Activated CD4-positive, alpha-beta memory T cell treated with anti-CD3 and anti-CD28 coated beads for 36 hours (primary cell): ENCODE measurements at regions not wholly inside any gene's neighbourhood (a gene's known extent, or its start where the extent isn't known, plus 50 kb on each side); places are given as distances from the start of the nearest gene placed in this dataset.
"Not testable (repeated sequence)": the region's sequence is repeated elsewhere in the genome, so short reads cannot be mapped to it uniquely, and the experiment has no call there.

ENCODE experiments used
- CTCF ChIA-PET: fragments of 350-600 bp; sonication (Branson Sonifier 250); formaldehyde crosslinking; loops from one replicate; lab custom pipeline; 2021; ENCODE audit warnings: antibody characterized with exemption, inconsistent platforms; lab: Charles Lee
- POLR2A ChIA-PET: fragments of 350-600 bp; sonication (Branson Sonifier 250); formaldehyde crosslinking; loops from one replicate; lab custom pipeline; 2021; ENCODE audit warnings: antibody characterized with exemption; lab: Charles Lee
- DNase-seq: peaks from one replicate; pipeline ENCODE4 v3.0.0-alpha.2; 2020
- H3K27ac Mint-ChIP-seq: one replicate; pipeline ENCODE4 v1.8.0; 2021; ENCODE audit warnings: mixed read lengths
- H3K27me3 Mint-ChIP-seq: one replicate; pipeline ENCODE4 v1.8.0; 2021; ENCODE audit warnings: mixed read lengths
- H3K36me3 Mint-ChIP-seq: one replicate; pipeline ENCODE4 v1.8.0; 2021; ENCODE audit warnings: mixed read lengths
- H3K4me1 Mint-ChIP-seq: one replicate; pipeline ENCODE4 v1.8.0; 2021; ENCODE audit warnings: low read depth, mixed read lengths
- H3K4me3 Mint-ChIP-seq: one replicate; pipeline ENCODE4 v1.8.0; 2021; ENCODE audit warnings: mild to moderate bottlenecking, mixed read lengths
- H3K9me3 Mint-ChIP-seq: one replicate; pipeline ENCODE4 v1.8.0; 2021; ENCODE audit warnings: mixed read lengths
- intact Hi-C: fragments of 100-400 bp; cut with micrococcal nuclease; formaldehyde crosslinking; loops from one replicate; pipeline ENCODE4 v1.15.1; 2023

DNA sequence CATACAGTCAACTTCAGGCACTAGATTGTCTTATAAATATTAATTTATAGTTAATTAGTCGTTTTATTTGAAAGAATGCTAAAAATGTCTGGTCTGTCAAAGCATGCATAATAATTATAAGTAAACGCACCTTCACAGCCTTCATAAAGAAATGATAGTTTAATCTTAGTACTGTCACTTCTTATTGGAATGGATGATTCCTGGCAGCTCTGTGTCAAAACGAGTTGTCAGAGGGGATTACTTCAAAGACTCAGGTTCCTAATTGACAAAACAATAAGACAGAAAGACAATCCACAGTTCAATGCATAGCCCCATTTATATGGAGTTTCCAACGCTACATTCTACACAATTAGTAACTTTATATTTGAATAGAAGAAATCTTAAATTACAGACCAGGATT is 461.3 kb upstream of the TECRL start:
- no peak for DNase-seq
- Mint-ChIP-seq H3K36me3 (no peaks in the 10 kb centered on the region), H3K27me3 (no peaks in the 10 kb centered on the region), H3K4me3 (no peak overlapping the region), H3K27ac (no peak overlapping the region), H3K9me3 (peaks cover 14% of the 10 kb centered on the region), H3K4me1 (no peaks in the 10 kb centered on the region)
- ChIA-PET POLR2A (no interaction called here), CTCF (no interaction called here)
- intact Hi-C loops, result no loop called here

DNA sequence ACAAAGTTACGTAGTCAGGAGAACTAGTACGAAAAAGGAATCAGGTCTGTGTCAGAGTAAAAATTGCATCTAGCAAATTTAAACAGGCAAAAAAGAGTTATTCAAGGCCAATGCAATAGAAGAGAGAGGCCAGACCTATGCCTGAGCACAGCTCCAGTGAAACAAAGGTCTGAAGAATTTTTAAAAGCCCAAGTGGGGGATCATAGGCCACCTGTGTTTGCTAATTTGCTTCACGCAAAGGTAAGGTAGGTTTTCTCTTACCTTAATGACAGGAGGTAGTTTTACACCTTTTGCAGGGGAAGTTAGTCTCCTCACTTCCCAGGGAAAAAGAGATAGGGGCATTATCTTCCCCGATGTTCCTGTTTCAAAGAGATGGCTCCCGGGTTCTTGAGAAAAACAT is 448.6 kb upstream of the TECRL start:
- intact Hi-C loops, result no loop called here
- Mint-ChIP-seq H3K9me3 (peaks cover 4% of the 10 kb centered on the region), H3K4me1 (no peaks in the 10 kb centered on the region), H3K27ac (no peak overlapping the region), H3K4me3 (no peak overlapping the region), H3K27me3 (no peaks in the 10 kb centered on the region), H3K36me3 (no peaks in the 10 kb centered on the region)
- POLR2A ChIA-PET, result no interaction called here
- no peak for DNase-seq
- CTCF ChIA-PET, result no interaction called here

DNA sequence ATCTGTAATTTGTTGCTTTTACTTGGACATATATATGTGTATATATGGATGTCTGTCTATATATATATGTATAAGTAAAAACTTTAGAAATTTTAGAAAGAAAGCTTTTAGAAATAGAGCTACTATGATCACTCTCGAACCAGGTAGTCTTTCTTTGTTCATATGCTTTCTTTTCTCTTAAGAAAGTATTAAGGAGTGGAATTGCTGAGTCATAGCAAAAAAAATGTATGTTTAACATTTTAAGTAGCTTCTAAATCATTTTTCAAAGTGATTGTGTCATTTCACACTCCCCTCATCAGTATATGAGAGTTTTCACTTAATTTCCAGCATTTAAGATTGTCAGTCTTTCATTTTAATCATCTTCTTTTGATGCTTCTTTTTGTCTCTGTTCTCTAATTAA is 447.9 kb upstream of the TECRL start:
- Mint-ChIP-seq H3K4me3 (no peak overlapping the region), H3K4me1 (no peaks in the 10 kb centered on the region), H3K27ac (no peak overlapping the region), H3K9me3 (peaks cover 9% of the 10 kb centered on the region), H3K27me3 (no peaks in the 10 kb centered on the region), H3K36me3 (no peaks in the 10 kb centered on the region)
- no peak for DNase-seq
- intact Hi-C loops, result no loop called here
- ChIA-PET POLR2A (no interaction called here), CTCF (no interaction called here)

DNA sequence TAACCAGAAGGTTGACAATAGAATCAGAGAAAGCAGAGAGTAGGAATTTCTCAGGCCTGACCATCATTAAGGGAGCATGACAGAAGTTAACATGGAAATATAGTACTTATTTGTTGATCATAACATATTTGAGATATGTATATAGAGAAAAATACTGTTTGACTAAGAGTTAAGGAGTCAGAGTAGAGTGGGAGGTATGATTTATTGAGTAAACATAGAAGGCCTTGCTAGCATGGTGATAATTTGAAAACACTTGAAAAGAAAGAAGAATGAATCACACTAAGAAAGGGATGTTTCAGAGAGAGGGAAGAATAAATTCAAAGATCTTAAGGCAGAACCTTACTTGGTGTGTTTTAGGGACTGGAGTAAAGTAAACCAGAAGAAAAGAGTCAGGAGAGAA is 437.2 kb upstream of the TECRL start:
- intact Hi-C loops, result no loop called here
- CTCF ChIA-PET, result no interaction called here
- POLR2A ChIA-PET, result no interaction called here
- Mint-ChIP-seq H3K4me3 (no peak overlapping the region), H3K27me3 (no peaks in the 10 kb centered on the region), H3K27ac (no peak overlapping the region), H3K36me3 (no peaks in the 10 kb centered on the region), H3K4me1 (no peaks in the 10 kb centered on the region), H3K9me3 (peaks cover 7% of the 10 kb centered on the region)
- DNase-seq, result no peak

DNA sequence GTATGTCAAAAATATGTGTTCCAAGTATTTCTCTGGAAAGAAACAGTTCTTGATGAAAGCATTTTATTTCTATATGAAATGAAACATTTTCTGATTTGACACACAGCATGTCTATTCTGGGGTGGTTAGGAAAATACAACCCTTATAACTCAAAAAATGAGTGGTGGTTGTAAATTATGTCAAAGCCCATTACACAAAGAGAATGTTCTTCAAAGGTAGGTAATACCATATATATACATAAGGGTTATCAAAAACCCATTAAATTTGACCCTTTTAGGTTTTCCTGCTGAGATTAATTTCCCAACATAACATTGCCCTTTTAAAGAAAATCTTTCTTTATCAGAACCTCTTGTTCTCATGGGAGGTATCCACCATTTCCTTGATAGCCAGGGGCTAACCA is 420.5 kb upstream of the TECRL start:
- intact Hi-C loops, result no loop called here
- H3K4me1 Mint-ChIP-seq, result no peaks in the 10 kb centered on the region
- no peak overlapping the region for H3K27ac Mint-ChIP-seq
- no peak for DNase-seq
- no peak overlapping the region for H3K4me3 Mint-ChIP-seq
- H3K27me3 Mint-ChIP-seq, result no peaks in the 10 kb centered on the region
- CTCF ChIA-PET, result no interaction called here
- H3K9me3 Mint-ChIP-seq, result peaks cover 12% of the 10 kb centered on the region
- POLR2A ChIA-PET, result no interaction called here
- H3K36me3 Mint-ChIP-seq, result no peaks in the 10 kb centered on the region

DNA sequence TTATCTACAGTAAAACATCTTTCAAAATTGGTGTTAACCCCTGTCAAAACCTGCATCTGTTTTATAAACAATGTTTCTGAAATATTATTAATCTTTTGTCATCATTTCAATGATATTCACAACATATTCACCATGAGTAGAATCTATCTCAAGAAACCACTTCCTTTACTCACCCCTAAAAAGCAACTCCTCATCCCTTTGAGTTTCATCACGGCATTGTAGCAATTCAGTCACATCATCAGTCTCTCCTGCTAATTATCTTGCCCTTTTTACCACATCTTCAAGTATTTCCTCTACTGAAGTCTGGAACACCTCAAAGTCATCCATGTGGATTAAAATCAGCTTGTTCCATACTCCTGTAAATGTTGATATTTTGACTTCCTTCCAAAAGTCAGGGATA is 415.3 kb upstream of the TECRL start:
- H3K36me3 Mint-ChIP-seq, result no peaks in the 10 kb centered on the region
- no peak for DNase-seq
- H3K9me3 Mint-ChIP-seq, result peaks cover 11% of the 10 kb centered on the region
- intact Hi-C loops, result no loop called here
- no peak overlapping the region for H3K4me3 Mint-ChIP-seq
- no peaks in the 10 kb centered on the region for H3K4me1 Mint-ChIP-seq
- ChIA-PET POLR2A (no interaction called here), CTCF (no interaction called here)
- H3K27me3 Mint-ChIP-seq, result no peaks in the 10 kb centered on the region
- H3K27ac Mint-ChIP-seq, result no peak overlapping the region

DNA sequence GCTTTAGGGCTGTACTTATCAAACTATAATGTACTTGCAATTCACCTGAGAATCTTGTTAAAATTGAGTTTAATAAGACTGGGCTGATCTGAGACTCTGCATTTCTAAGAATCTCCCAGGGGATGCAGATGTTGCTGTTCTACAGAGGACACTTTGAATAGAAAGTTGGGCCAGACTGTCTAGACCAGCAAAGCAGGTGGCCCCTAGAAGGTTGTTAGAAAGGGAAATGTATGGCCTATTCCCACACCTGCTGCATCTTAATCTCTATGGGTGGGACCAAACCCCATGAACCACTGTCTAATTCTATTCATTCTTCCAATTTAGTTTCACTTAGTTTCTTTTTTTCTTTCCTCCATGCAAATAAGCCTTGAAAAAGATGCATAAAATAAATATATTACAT is 413.2 kb upstream of the TECRL start:
- Mint-ChIP-seq H3K27me3 (no peaks in the 10 kb centered on the region), H3K4me1 (no peaks in the 10 kb centered on the region), H3K4me3 (no peak overlapping the region), H3K27ac (no peak overlapping the region), H3K9me3 (peaks cover 11% of the 10 kb centered on the region), H3K36me3 (no peaks in the 10 kb centered on the region)
- ChIA-PET CTCF (no interaction called here), POLR2A (no interaction called here)
- no peak for DNase-seq
- intact Hi-C loops, result no loop called here

DNA sequence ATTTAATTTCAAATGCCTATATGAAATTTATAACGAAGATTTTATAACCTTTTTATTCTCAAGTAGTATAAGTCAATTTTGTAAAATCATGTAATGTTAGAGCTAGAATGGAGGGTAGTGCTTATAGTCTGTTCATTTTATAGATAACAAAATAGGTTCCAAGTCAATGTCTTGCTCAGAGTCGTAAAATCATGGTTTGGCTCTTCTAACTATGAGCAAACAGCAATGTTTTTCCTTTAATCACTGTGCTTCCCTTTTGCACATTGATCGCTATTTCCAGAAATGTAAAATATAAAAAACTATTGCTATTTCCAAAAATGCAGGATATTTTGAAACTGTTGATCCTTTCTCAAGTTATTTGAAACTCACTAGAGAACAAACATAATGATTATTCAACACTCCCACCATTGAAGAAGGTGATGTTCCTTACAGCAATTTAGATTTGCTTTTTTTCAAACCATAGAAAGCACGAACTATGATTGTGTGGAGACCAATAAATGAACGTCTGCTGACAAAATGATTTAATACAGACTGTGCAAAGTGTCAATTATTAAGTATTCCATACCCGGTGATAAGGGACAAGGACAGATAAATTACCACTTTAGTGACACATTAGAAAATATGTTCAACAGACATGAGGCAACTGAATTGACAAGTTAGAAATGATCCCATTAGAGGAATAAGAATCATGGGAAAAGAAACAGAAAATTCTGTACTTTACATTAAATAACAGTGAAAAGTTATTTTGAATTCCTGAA is 412.1 kb upstream of the TECRL start:
- ChIA-PET POLR2A (no interaction called here), CTCF (no interaction called here)
- no peaks in the 10 kb centered on the region for H3K4me1 Mint-ChIP-seq
- H3K36me3 Mint-ChIP-seq, result no peaks in the 10 kb centered on the region
- H3K9me3 Mint-ChIP-seq, result peaks cover 15% of the 10 kb centered on the region
- H3K27ac Mint-ChIP-seq, result no peak overlapping the region
- intact Hi-C loops, result no loop called here
- DNase-seq, result no peak
- no peak overlapping the region for H3K4me3 Mint-ChIP-seq
- no peaks in the 10 kb centered on the region for H3K27me3 Mint-ChIP-seq

DNA sequence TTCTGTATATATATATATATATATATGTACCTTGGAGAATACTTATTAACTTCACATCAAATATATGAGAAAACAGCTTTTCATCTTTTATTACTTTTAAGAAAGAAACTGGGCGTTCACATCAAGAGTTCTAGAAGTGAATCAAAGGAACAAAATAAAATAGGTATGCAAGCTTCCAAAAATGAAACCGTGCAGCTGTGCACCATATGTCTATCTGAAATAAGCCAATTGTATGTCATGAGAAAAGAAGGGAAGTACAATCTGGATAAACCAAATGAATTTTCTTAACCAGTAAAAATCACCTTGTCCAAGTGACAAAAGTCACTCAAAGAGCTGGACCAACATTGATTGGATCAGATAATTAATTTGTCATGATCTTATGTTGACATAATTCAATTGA is 405.4 kb upstream of the TECRL start:
- Mint-ChIP-seq H3K4me3 (no peak overlapping the region), H3K9me3 (peaks cover 13% of the 10 kb centered on the region), H3K27me3 (no peaks in the 10 kb centered on the region), H3K4me1 (no peaks in the 10 kb centered on the region), H3K27ac (no peak overlapping the region), H3K36me3 (no peaks in the 10 kb centered on the region)
- ChIA-PET CTCF (no interaction called here), POLR2A (no interaction called here)
- intact Hi-C loops, result no loop called here
- DNase-seq, result no peak

DNA sequence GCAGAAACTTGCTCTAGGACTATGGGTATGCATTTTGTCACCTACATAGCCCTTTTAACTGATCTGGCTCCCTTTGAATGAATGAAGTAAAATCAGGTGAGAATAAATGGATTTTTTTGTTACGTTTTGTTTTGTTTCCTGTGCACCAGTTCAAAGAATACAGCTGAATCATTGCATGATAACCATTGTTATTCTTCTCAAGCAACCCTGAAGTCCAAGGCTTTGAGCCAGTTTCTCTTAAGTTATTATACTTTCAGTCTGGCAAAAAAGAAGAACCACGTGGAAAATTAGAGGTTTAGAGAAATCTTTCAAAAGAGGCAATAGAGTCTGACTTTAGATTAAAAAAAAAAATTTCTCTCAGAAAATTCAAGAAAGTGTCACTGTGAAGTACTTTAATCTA is 398.6 kb upstream of the TECRL start:
- H3K4me1 Mint-ChIP-seq, result no peaks in the 10 kb centered on the region
- H3K4me3 Mint-ChIP-seq, result no peak overlapping the region
- H3K27me3 Mint-ChIP-seq, result no peaks in the 10 kb centered on the region
- no peak overlapping the region for H3K27ac Mint-ChIP-seq
- DNase-seq, result no peak
- ChIA-PET POLR2A (no interaction called here), CTCF (no interaction called here)
- intact Hi-C loops, result no loop called here
- H3K36me3 Mint-ChIP-seq, result no peaks in the 10 kb centered on the region
- H3K9me3 Mint-ChIP-seq, result peaks cover 23% of the 10 kb centered on the region

DNA sequence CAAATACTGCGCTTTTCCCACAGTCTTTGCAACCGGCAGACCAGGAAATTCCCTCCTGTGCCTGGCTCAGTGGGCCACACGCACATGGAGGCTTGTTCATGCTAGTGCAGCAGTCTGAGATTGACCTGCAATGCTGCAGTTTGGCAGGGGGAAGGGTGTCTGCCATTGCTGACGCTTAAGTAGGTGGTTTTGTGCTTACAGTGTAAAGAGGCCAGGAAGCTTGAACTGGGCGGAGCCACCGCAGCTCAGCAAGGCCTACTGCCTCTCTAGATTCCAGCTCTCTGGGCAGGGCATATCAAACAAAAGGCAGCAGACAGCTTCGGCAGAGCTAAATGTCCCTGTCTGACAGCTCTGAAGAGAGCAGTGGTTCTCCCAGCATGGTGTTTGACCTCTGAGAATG is 390.5 kb upstream of the TECRL start:
- ChIA-PET POLR2A (no interaction called here), CTCF (no interaction called here)
- peaks cover 26% of the 10 kb centered on the region for H3K9me3 Mint-ChIP-seq
- no peak overlapping the region for H3K4me3 Mint-ChIP-seq
- intact Hi-C loops, result no loop called here
- no peak overlapping the region for H3K27ac Mint-ChIP-seq
- H3K27me3 Mint-ChIP-seq, result no peaks in the 10 kb centered on the region
- H3K36me3 Mint-ChIP-seq, result no peaks in the 10 kb centered on the region
- no peaks in the 10 kb centered on the region for H3K4me1 Mint-ChIP-seq
- DNase-seq, result no peak

DNA sequence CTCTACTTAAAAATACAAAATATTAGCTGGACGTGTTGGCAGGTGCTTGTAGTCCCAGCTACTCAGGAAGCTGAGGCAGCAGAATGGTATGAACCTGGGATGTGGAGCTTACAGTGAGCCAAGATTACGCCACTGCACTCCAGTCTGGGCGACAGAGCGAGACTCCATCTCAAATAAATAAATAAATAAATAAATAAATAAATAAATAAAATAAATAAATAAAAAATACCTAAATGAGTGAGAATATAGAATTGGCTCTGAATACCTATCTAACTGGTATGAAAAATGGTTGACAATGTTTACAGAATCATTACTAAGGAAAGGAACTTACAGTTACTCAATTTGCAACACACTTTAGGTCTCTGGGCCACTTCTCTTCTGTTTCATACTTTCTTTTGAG is 389.6 kb upstream of the TECRL start:
- POLR2A ChIA-PET, H3K27ac Mint-ChIP-seq, DNase-seq, H3K4me3 Mint-ChIP-seq, H3K27me3 Mint-ChIP-seq, intact Hi-C loops, H3K4me1 Mint-ChIP-seq, H3K36me3 Mint-ChIP-seq, CTCF ChIA-PET: not testable (repeated sequence)
- peaks cover 18% of the 10 kb centered on the region for H3K9me3 Mint-ChIP-seq

DNA sequence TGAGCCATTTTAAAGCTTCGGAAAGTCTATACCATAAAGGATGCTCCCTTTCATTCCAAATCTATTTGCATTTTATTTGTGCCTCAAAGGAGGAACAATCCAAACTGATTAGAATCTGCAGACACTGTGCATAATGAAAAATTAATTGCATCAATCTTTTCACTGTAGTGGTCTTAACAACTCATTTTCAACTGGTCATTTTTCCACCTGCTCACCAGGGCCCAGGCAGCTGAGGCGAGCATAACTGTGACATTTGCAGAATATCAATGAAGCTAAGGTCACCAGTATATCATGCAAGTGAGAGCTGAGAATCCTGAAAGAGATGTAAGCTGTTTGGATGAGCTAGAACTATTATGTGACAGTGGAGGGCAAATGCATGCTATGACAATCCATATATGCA is 387.3 kb upstream of the TECRL start:
- H3K4me3 Mint-ChIP-seq, result no peak overlapping the region
- H3K9me3 Mint-ChIP-seq, result peaks cover 4% of the 10 kb centered on the region
- no peaks in the 10 kb centered on the region for H3K4me1 Mint-ChIP-seq
- H3K27me3 Mint-ChIP-seq, result no peaks in the 10 kb centered on the region
- ChIA-PET POLR2A (no interaction called here), CTCF (no interaction called here)
- no peaks in the 10 kb centered on the region for H3K36me3 Mint-ChIP-seq
- intact Hi-C loops, result no loop called here
- no peak for DNase-seq
- no peak overlapping the region for H3K27ac Mint-ChIP-seq
